ENCODE measurements at regions not wholly inside any gene's neighbourhood (a gene's known extent, or its start where the extent isn't known, plus 50 kb on each side); places are given as distances from the start of the nearest gene placed in this dataset.
"Not testable (repeated sequence)": the region's sequence is repeated elsewhere in the genome, so short reads cannot be mapped to it uniquely, and the experiment has no call there.

GRCh38 chr3:66552846-66553245, 52.0 kb upstream of the LRIG1 start:
- no peak for DNase-seq (ENCODE audit: low read depth in 2 of 2, low spot score in 1 of 2)

- DNase-seq (ENCODE audit: low read depth in 2 of 2, low spot score in 1 of 2): no peak
These were observed 52.8 kb upstream of the LRIG1 start for GRCh38 chr3:66553441-66554113.

GRCh38 chr3:66554178-66554577, 53.4 kb upstream of the LRIG1 start:
- no peak for DNase-seq (ENCODE audit: low read depth in 2 of 2, low spot score in 1 of 2)

GRCh38 chr3:66555214-66555844, 54.5 kb upstream of the LRIG1 start:
- no peak for DNase-seq (ENCODE audit: low read depth in 2 of 2, low spot score in 1 of 2)

GRCh38 chr3:66557170-66557569, 56.3 kb upstream of the LRIG1 start:
- DNase-seq (ENCODE audit: low read depth in 2 of 2, low spot score in 1 of 2): no peak

GRCh38 chr3:66559924-66560323, 59.1 kb upstream of the LRIG1 start:
- not testable (repeated sequence) for DNase-seq (ENCODE audit: low read depth in 2 of 2, low spot score in 1 of 2)

GRCh38 chr3:66561367-66561766, 60.5 kb upstream of the LRIG1 start:
- no peak for DNase-seq (ENCODE audit: low read depth in 2 of 2, low spot score in 1 of 2)

- DNase-seq (ENCODE audit: low read depth in 2 of 2, low spot score in 1 of 2): no peak
These were observed 64.5 kb upstream of the LRIG1 start for GRCh38 chr3:66565301-66565700.

- no peak for DNase-seq (ENCODE audit: low read depth in 2 of 2, low spot score in 1 of 2)
These were observed 66.3 kb upstream of the LRIG1 start for GRCh38 chr3:66567077-66567476.

- DNase-seq (ENCODE audit: low read depth in 2 of 2, low spot score in 1 of 2): no peak
These were observed 71.4 kb upstream of the LRIG1 start for GRCh38 chr3:66572090-66572675.

- no peak for DNase-seq (ENCODE audit: low read depth in 2 of 2, low spot score in 1 of 2)
These were observed 72.3 kb upstream of the LRIG1 start for GRCh38 chr3:66572938-66573710.

GRCh38 chr3:66574091-66574490, 73.3 kb upstream of the LRIG1 start:
- DNase-seq (ENCODE audit: low read depth in 2 of 2, low spot score in 1 of 2): no peak

GRCh38 chr3:66577426-66578203, 76.8 kb upstream of the LRIG1 start:
- no peak for DNase-seq (ENCODE audit: low read depth in 2 of 2, low spot score in 1 of 2)

GRCh38 chr3:66581256-66581655, 80.4 kb upstream of the LRIG1 start:
- DNase-seq (ENCODE audit: low read depth in 2 of 2, low spot score in 1 of 2): no peak

- DNase-seq (ENCODE audit: low read depth in 2 of 2, low spot score in 1 of 2): peak; percentile 5 to 31
These were observed 82.0 kb upstream of the LRIG1 start for GRCh38 chr3:66582721-66583423.

- no peak for DNase-seq (ENCODE audit: low read depth in 2 of 2, low spot score in 1 of 2)
These were observed 82.7 kb upstream of the LRIG1 start for GRCh38 chr3:66583424-66584040.

- DNase-seq (ENCODE audit: low read depth in 2 of 2, low spot score in 1 of 2): no peak
These were observed 84.8 kb upstream of the LRIG1 start for GRCh38 chr3:66585520-66586095.

GRCh38 chr3:66586853-66587252, 86.0 kb upstream of the LRIG1 start:
- DNase-seq (ENCODE audit: low read depth in 2 of 2, low spot score in 1 of 2): no peak

- DNase-seq (ENCODE audit: low read depth in 2 of 2, low spot score in 1 of 2): no peak
These were observed 87.6 kb upstream of the LRIG1 start for GRCh38 chr3:66588340-66588847.
